IgD-negative memory B cell (primary cell): ENCODE measurements at regions not wholly inside any gene's neighbourhood (a gene's known extent, or its start where the extent isn't known, plus 50 kb on each side); places are given as distances from the start of the nearest gene placed in this dataset.

ENCODE experiments used
- H3K27ac Mint-ChIP-seq, 3 donors: one replicate each; pipeline ENCODE4 v1.8.0; 2020 to 2022; ENCODE audit warnings: mild to moderate bottlenecking in 3 of 3, mixed read lengths in 3 of 3, moderate library complexity in 1 of 3
- H3K27me3 Mint-ChIP-seq: one replicate; pipeline ENCODE4 v1.8.0; 2021; ENCODE audit warnings: mixed read lengths
- H3K36me3 Mint-ChIP-seq: one replicate; pipeline ENCODE4 v1.8.0; 2020; ENCODE audit warnings: mild to moderate bottlenecking, mixed read lengths
- H3K4me1 Mint-ChIP-seq, 3 donors: one replicate each; pipeline ENCODE4 v1.8.0; 2020 to 2022; ENCODE audit warnings: mixed read lengths in 3 of 3, mild to moderate bottlenecking in 1 of 3
- H3K4me3 Mint-ChIP-seq, 4 donors: one replicate each; pipeline ENCODE4 v1.8.0; 2020 to 2022; ENCODE audit warnings: mild to moderate bottlenecking in 4 of 4, mixed read lengths in 4 of 4, moderate library complexity in 3 of 4
- H3K9me3 Mint-ChIP-seq, 3 donors: one replicate each; pipeline ENCODE4 v1.8.0; 2020 to 2021; ENCODE audit warnings: mixed read lengths in 3 of 3, mild to moderate bottlenecking in 1 of 3

DNA sequence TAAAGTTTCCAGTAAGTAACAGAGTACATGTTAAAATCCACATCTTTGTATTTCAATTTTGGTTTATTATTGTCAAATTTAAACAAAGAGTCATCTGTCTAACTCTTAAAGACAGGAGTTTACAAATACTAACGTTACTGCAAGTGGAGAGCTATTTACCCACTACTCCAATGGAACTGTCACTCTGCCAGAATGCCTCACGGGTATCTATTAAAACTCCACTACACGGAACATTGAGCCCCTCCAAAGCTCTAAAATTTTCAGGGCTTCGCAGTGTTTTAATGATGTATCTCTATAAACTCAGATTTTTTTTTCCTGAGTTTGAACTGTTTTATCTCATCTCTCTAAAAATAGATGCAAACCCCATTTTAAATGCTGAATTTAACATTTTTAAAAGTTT lies 388.7 kb upstream of the SEMA3A start:
- Mint-ChIP-seq H3K27ac (no peak overlapping the region), H3K27me3 (no peaks in the 10 kb centered on the region), H3K9me3 (peaks cover 3 to 5% (median 4%) of the 10 kb centered on the region in 3 donors), H3K4me1 (peaks cover 0 to 1% (median 0%) of the 10 kb centered on the region in 3 donors), H3K36me3 (no peaks in the 10 kb centered on the region), H3K4me3 (no peak overlapping the region)

DNA sequence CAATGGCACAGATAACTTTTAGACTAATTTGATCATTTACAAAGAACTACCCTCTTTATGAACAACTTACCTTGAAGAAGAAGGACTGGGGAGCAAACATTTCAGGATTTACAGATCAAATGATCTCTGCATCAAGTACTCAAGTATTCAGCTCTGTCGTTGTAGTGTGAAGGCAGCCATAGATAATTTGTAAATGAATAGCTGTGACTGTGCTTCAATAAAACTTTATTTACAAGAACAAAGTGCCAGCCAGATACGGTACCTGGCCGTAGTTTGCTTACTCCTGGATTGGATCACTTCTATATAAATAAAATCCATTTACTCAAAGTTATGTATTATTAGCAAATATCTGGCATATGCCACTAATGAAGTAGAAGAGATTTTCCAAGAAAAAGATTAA lies 388.2 kb upstream of the SEMA3A start:
- Mint-ChIP-seq H3K4me1 (peaks cover 0 to 1% (median 0%) of the 10 kb centered on the region in 3 donors), H3K36me3 (no peaks in the 10 kb centered on the region), H3K4me3 (no peak overlapping the region), H3K27me3 (no peaks in the 10 kb centered on the region), H3K27ac (no peak overlapping the region), H3K9me3 (peaks cover 3 to 5% (median 4%) of the 10 kb centered on the region in 3 donors)

DNA sequence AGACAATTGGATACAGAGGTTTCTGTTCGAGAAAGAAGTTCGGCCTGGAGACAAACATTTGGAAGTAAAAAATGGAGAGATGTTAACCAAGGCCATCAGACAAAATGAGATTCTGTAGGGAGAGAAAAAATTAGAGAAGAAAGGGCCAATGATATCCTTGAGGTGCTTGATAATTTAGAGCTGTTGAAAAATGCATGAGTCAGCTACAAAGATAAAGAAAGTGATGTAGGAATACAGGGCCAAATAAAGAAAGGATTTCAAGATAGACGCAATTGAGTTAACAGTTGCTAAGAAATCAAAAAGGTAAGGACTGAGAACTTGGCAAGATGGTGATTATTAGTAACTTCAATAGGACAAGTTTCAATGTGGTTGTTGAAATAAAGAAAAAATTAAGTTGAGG lies 384.2 kb upstream of the SEMA3A start:
- no peaks in the 10 kb centered on the region for H3K36me3 Mint-ChIP-seq
- no peaks in the 10 kb centered on the region for H3K4me1 Mint-ChIP-seq
- H3K27me3 Mint-ChIP-seq = no peaks in the 10 kb centered on the region
- H3K27ac Mint-ChIP-seq = no peak overlapping the region
- peaks cover 0 to 5% (median 0%) of the 10 kb centered on the region in 3 donors for H3K9me3 Mint-ChIP-seq
- H3K4me3 Mint-ChIP-seq = no peak overlapping the region

DNA sequence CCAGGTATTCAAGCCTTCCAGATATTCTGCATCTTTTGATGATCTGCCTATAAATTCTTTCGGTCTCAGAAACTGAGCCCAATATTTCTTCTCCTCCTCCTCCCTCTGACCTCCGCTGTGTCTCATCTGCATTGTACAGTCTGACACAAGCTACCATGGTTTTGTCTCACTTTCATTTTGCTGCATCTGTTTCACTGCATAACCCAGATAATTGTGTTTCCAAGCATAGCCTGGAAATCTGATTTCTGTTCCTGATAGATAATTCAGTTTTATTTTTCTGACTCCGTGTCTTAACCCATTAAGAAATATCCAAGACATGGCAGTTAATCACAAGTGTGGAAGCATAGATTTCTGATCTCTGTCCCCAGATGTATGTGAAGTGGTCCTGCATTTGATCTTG lies 374.2 kb upstream of the SEMA3A start:
- Mint-ChIP-seq H3K4me1 (peaks cover 0 to 1% (median 0%) of the 10 kb centered on the region in 3 donors), H3K36me3 (no peaks in the 10 kb centered on the region), H3K27ac (no peak overlapping the region), H3K9me3 (peaks cover 2 to 12% (median 4%) of the 10 kb centered on the region in 3 donors), H3K4me3 (no peak overlapping the region), H3K27me3 (no peaks in the 10 kb centered on the region)

DNA sequence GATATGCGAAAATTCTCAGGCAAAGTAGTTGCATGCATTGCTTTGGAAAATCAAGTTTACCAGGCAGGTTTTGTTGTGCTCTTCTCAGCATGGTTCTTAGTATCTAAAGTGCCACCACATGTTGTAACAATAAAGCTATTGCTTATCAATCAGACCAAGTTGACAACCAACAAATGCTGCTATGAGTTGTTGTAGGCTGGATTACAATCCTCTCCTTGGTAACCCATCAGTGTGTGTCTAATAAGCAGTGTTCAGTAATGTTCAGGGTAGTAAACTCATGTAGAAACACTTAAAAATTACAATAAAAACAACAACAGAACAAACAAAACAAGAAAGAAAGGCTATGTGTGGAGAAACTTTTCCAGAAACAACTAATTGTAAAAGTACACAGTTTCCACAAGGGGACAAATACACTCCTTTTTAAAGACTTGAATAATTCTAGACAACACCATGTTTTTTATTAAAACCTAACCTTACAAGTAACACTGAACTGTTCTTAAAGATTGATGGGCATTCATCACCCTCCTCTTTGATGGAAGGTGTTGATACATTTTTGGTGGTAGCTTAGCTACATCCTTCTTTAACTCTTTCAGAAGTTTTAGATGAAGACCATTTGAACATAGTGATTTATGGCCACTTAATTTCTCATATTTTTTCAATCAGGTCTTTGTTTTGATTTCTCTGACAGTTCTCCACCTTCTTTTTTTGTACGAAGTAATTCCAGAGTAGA lies 370.9 kb upstream of the SEMA3A start:
- no peaks in the 10 kb centered on the region for H3K27me3 Mint-ChIP-seq
- peaks cover 0 to 1% (median 0%) of the 10 kb centered on the region in 3 donors for H3K4me1 Mint-ChIP-seq
- no peak overlapping the region for H3K4me3 Mint-ChIP-seq
- H3K9me3 Mint-ChIP-seq = peaks cover 0 to 8% (median 4%) of the 10 kb centered on the region in 3 donors
- no peaks in the 10 kb centered on the region for H3K36me3 Mint-ChIP-seq
- no peak overlapping the region for H3K27ac Mint-ChIP-seq

DNA sequence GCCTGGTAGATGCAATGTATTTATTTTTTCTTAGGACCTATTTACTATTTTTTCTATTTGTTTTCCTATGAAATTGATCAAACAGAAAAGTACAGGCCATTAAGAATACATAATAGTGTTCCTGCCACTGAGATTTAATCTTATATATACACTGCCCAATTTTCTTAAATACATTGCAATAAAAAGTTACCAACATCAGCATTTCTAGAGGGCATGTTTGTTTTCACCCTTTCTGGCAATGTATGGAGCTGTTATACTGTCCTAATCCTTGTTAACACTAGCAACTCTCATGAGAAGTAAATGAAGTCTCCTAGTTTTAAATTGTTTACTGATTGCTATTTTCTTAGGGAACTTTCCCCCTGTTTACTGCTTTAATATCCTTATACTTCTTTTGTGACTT lies 359.1 kb upstream of the SEMA3A start:
- Mint-ChIP-seq H3K27me3 (no peaks in the 10 kb centered on the region), H3K4me1 (no peaks in the 10 kb centered on the region), H3K4me3 (no peak overlapping the region), H3K36me3 (no peaks in the 10 kb centered on the region), H3K27ac (no peak overlapping the region), H3K9me3 (peaks cover 0 to 16% (median 3%) of the 10 kb centered on the region in 3 donors)

DNA sequence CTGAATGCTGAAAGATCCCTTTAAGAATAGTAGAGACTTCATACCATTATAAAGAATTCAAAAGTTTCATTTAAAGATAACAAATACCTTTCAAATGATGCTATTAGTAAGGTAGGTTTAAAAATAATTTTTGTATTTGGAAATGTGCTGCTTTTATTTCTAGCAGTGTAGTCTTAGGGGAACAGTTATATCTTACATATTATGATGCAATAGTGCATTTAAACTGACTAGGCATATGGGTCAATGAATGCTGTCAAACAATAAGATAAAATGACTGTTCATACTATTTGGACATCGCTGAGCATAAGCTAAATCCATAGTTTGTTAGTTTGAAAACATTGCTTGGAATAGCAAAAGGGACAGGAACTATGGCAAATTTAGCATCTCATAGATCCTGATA lies 354.8 kb upstream of the SEMA3A start:
- Mint-ChIP-seq H3K36me3 (no peaks in the 10 kb centered on the region), H3K4me3 (no peak overlapping the region), H3K4me1 (no peaks in the 10 kb centered on the region), H3K27ac (no peak overlapping the region), H3K27me3 (no peaks in the 10 kb centered on the region), H3K9me3 (peaks cover 0 to 4% (median 2%) of the 10 kb centered on the region in 3 donors)

DNA sequence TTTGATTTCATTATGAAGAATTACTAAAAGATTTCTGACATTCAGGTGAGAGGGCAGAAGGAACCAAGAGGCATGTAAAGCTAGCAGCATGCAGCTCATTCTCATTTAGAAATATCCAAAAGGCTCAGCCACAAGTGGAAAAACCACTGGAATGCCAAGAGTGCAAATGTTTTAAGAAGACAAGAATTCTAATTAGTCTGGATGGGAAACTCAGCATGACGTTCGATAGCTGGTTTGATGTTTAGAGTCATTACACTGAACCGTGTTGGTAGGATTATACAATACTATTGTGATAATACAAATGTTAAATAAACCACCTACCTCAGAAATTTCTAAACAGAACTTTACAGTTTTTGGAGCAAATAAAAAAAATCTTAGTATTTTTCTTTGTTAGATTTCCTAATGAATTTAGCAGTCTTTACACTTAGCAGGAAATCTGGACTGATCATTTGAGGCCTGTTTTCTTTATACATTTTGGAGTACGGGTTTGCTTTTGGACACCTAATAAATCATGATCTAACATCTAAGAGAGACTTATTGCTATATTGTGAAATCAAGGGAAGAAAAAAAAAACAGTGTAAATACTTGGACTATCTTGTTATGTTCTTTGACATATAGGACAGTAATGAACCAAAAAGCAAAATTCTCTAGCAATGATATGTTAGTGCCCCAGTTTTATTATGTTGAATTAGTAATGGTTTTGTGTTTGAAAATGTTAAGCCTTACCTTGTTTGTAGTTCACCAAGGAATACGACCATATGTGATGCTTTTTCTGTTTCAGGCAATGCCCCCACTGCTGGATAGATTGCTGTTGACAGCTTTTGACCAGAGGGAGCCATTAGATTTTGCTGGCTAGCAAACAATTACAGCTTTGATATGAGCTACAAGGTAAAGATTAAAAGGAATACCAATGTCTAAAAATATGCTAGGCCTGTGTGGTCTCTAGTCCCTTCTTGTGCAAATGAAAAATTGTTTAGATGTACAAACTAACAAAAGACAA lies 354.1 kb upstream of the SEMA3A start:
- Mint-ChIP-seq H3K4me1 (no peaks in the 10 kb centered on the region), H3K36me3 (no peaks in the 10 kb centered on the region), H3K9me3 (no peaks in the 10 kb centered on the region), H3K4me3 (no peak overlapping the region), H3K27ac (no peak overlapping the region), H3K27me3 (no peaks in the 10 kb centered on the region)

DNA sequence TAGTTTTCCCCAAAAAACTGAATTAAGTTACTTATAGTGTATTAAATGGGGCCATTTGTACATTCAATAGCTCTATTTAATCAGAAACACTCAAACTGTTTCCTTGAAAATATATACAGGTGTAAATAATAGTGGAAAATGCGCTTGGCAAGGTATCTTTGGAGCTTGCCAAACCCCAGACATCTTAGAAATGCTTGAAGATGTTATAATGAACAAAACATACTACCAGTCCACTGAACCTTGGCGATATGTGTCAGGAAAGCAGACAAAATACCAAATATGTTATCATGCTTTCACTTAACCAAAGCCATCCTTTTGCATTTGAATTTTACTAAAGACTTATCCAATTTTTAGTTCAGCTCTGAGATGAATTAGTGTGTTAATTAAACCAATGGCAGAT lies 352.7 kb upstream of the SEMA3A start:
- Mint-ChIP-seq H3K36me3 (no peaks in the 10 kb centered on the region), H3K27me3 (no peaks in the 10 kb centered on the region), H3K4me3 (no peak overlapping the region)

DNA sequence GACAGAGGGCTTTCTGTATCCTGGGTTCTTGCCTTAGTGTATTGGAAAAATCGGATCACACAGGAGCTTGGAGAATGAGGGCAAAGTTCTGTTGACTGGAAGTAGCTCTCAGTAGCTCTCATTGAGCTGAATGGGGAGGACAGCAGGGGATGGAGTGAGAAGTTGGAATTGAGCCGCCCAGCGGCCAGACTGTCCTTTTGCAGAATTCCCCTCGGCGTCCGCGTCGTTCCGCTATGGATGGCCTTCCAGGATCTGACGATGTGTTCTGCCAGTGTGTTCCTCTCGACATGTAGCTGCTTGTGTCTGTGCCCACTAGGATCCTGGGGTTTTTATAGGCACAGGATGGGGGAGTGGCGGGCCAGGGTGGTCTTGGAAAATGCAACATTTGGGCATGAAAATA lies 351.8 kb upstream of the SEMA3A start:
- Mint-ChIP-seq H3K36me3 (no peaks in the 10 kb centered on the region), H3K4me3 (no peak overlapping the region), H3K27me3 (no peaks in the 10 kb centered on the region), H3K9me3 (no peaks in the 10 kb centered on the region), H3K4me1 (no peaks in the 10 kb centered on the region), H3K27ac (no peak overlapping the region)

More for the DNA sequence above, 352.7 kb upstream of the SEMA3A start:
- Mint-ChIP-seq H3K27ac (no peak overlapping the region), H3K4me1 (no peaks in the 10 kb centered on the region), H3K9me3 (no peaks in the 10 kb centered on the region)

DNA sequence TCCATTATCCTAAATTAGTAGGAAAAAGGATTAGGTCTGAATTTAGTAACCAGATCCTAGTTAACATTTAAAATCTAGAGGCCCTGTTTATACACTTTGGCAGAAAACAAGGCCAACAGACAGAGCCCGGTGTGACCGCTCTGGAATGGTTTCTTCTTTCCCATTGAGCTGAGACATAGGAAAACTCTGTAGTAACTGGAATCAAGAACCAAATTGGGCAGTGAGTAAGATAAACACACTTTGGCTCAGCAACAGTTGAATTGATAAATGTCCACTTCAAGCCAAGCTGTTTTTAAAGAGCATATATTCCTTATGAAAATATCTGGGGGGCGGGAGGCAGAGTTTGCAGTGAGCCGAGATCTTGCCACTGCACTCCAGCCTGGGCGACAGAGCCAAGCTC lies 343.7 kb upstream of the SEMA3A start:
- Mint-ChIP-seq H3K36me3 (no peaks in the 10 kb centered on the region), H3K4me1 (no peaks in the 10 kb centered on the region), H3K27ac (no peak overlapping the region), H3K27me3 (no peaks in the 10 kb centered on the region), H3K9me3 (peaks cover 0 to 17% (median 4%) of the 10 kb centered on the region in 3 donors), H3K4me3 (no peak overlapping the region)

DNA sequence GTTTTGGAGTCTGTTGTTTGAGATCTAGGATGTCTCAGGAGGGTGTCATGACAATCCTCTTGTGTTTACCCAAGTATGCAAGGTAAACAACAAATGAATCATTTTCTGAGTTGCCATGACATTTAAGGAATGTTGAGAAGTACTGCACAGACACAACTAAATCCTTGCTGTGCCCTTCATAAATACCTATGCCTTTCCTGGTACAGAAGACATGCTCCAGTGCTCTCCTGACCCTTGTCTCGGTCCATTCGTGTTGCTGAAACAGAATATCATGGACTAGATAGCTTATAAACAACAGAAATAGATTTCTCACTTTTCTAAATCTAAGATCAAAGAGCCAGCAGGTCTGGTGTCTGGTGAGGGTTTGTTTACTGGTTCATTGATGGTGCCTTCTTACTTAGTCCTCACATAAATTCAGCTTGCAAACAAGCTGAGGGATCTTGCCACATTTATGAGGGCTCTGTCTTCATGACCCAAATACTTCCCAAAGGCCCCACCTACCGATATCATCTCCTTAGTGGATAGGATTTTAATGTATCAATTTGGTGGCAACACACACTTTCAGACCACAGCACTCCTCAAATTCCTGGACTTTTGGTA lies 341.8 kb upstream of the SEMA3A start:
- no peaks in the 10 kb centered on the region for H3K4me1 Mint-ChIP-seq
- H3K36me3 Mint-ChIP-seq = no peaks in the 10 kb centered on the region
- H3K9me3 Mint-ChIP-seq = peaks cover 0 to 18% (median 4%) of the 10 kb centered on the region in 3 donors
- H3K27me3 Mint-ChIP-seq = no peaks in the 10 kb centered on the region
- no peak overlapping the region for H3K4me3 Mint-ChIP-seq
- no peak overlapping the region for H3K27ac Mint-ChIP-seq

DNA sequence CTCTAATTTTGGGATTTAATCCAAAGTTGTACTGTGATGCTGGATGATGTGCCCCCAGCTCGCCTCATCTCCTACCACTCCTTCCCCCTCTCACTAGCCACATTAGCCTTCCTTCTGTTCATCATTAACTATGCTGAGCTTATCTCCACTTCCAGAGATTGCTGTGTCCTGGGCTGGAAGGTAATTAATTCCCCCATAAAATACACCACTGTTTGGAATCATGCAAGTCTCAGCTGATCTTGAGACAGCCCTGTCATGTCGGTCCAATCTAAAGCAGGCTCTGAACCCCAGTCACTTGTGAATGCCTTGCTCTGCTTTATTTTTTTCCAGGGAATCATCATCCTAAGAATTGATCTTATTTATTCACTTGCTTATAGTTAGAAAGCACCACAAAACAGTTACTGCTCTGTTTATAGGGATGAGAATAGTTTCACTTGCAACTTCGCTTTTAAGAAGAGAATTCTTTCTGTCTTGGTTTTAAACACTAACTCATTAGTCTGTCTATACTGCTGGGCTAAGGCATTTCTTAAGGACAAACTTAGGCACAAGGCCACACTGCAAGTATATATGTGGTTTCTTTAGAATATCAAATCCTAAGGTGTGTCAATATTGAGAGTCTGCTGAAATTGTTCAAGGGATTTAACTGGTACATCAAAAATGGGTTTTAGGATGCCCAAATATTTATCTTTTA lies 341.1 kb upstream of the SEMA3A start:
- Mint-ChIP-seq H3K9me3 (peaks cover 0 to 18% (median 4%) of the 10 kb centered on the region in 3 donors), H3K4me3 (no peak overlapping the region), H3K4me1 (no peaks in the 10 kb centered on the region), H3K27me3 (no peaks in the 10 kb centered on the region), H3K27ac (no peak overlapping the region), H3K36me3 (no peaks in the 10 kb centered on the region)

DNA sequence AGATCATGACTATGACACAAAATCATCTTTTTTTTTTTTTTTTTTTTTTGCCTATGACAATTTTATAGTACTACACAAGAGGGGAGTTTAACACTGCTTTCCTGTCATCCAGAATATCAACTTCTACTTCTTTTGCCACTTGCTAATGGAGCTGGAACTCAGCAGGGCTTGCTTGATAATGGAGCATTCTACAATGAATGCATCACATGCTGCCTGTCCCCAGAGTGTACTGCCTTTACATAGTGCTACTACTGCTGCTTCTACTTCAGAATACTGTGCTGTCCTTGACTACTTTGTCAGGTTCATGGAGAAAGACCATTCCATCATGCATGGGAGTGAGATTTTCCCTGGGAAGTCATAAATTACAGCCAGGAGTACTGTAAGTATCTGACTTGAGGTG lies 338.6 kb upstream of the SEMA3A start:
- H3K4me3 Mint-ChIP-seq = no peak overlapping the region
- H3K4me1 Mint-ChIP-seq = no peaks in the 10 kb centered on the region
- H3K27ac Mint-ChIP-seq = no peak overlapping the region
- H3K36me3 Mint-ChIP-seq = no peaks in the 10 kb centered on the region
- no peaks in the 10 kb centered on the region for H3K27me3 Mint-ChIP-seq
- H3K9me3 Mint-ChIP-seq = peaks cover 0 to 22% (median 7%) of the 10 kb centered on the region in 3 donors

DNA sequence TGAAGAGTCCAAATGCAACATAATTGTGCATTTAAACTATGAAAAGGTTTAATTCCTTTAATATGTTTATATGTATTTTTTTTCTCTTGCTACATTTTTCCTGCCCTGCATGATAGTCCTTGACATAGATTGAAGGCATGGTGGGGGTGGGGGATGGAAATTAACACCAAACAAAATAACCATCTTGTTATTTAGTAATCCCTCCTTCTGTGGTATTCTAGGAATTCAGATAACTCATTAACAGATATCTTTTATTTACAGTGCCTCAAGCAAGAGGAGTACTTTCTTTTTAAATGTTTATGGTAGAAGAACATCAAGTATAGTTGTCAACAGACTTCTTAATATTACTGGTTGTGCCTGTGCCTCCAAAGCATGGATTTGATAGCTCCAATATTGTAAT lies 337.6 kb upstream of the SEMA3A start:
- Mint-ChIP-seq H3K27me3 (no peaks in the 10 kb centered on the region), H3K4me3 (no peak overlapping the region), H3K27ac (no peak overlapping the region), H3K9me3 (peaks cover 0 to 20% (median 7%) of the 10 kb centered on the region in 3 donors), H3K36me3 (no peaks in the 10 kb centered on the region), H3K4me1 (no peaks in the 10 kb centered on the region)
